ENCODE measurements at regions not wholly inside any gene's neighbourhood (a gene's known extent, or its start where the extent isn't known, plus 50 kb on each side); places are given as distances from the start of the nearest gene placed in this dataset.

DNA sequence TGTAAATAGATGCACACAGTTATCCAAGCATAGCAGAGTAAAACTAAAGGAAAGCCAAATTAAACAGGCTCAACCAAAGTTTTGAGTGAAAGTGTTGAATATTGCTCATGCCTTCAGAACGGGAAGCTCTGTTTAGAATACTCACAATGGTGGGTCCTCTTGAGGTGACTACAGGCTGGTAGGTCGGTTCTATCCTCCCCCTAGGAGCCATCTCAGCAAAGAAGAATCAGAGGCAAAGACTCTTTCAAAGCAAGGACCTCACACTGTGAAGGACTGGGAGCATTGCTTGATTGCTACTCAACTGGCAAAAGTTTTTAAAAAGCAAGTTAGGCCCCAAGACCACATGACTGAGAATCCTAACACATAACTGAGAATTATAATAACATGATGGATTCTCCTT lies 88.4 kb upstream of the JAG1 start:
- TF ChIP-seq, protein P1, sequence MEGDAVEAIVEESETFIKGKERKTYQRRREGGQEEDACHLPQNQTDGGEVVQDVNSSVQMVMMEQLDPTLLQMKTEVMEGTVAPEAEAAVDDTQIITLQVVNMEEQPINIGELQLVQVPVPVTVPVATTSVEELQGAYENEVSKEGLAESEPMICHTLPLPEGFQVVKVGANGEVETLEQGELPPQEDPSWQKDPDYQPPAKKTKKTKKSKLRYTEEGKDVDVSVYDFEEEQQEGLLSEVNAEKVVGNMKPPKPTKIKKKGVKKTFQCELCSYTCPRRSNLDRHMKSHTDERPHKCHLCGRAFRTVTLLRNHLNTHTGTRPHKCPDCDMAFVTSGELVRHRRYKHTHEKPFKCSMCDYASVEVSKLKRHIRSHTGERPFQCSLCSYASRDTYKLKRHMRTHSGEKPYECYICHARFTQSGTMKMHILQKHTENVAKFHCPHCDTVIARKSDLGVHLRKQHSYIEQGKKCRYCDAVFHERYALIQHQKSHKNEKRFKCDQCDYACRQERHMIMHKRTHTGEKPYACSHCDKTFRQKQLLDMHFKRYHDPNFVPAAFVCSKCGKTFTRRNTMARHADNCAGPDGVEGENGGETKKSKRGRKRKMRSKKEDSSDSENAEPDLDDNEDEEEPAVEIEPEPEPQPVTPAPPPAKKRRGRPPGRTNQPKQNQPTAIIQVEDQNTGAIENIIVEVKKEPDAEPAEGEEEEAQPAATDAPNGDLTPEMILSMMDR (conservative IDR thresholded peaks at IDR 0.05; ENCODE audit: low read length): no peak
- TF ChIP-seq EZH2phosphoT487 (IDR thresholded peaks at IDR 0.05; ENCODE audit: borderline replicate concordance): no peak
